ENCODE measurements at regions not wholly inside any gene's neighbourhood (a gene's known extent, or its start where the extent isn't known, plus 50 kb on each side); places are given as distances from the start of the nearest gene placed in this dataset.

GRCh38 chr4:153901220-153901619 is 112.3 kb upstream of the SFRP2 start:
- H3K4me3 ChIP-seq (ENCODE audit: low read depth in 2 of 2, low read length in 2 of 2) = no peak overlapping the region
- intact Hi-C loops (cut with micrococcal nuclease; ENCODE audit: unreplicated experiment) (no loop called here), in situ Hi-C loops (cut with HindIII; ENCODE audit: low pct_unique_long_range_greater_than_20kb, low sequenced_read_pairs) (no loop called here)
- DNase-seq (ENCODE audit: low read depth, low spot score) = no peak
- ChIA-PET POLR2A (no interaction called here), CTCF (no interaction called here)
- no peak for TF ChIP-seq REST (IDR thresholded peaks at IDR 0.05; ENCODE audit: insufficient read depth in 1 of 2, low read depth in 2 of 2, low read length in 1 of 2)
- no peak for TF ChIP-seq CTCF (IDR thresholded peaks at IDR 0.05)
- TF ChIP-seq TCF7L2 (IDR thresholded peaks at IDR 0.05; ENCODE audit: low read depth, low read length) = no peak
- TF ChIP-seq SIN3A (IDR thresholded peaks at IDR 0.05; ENCODE audit: borderline replicate concordance, insufficient read depth, low read depth, low read length) = no peak
- TF ChIP-seq POLR2AphosphoS5 (IDR thresholded peaks at IDR 0.05; ENCODE audit: low read depth, low read length) = no peak
- no peaks in the 10 kb centered on the region for H3K4me1 ChIP-seq (ENCODE audit: control insufficient read depth, insufficient read depth, low read length)
- H3K27ac ChIP-seq (ENCODE audit: low read length) = no peak overlapping the region
- H3K9me3 ChIP-seq (ENCODE audit: control insufficient read depth, insufficient read depth, low read depth, low read length) = no peaks in the 10 kb centered on the region
- H3K36me3 ChIP-seq (ENCODE audit: control insufficient read depth, insufficient read depth, low read length) = no peaks in the 10 kb centered on the region
- no peaks in the 10 kb centered on the region for H3K27me3 ChIP-seq (ENCODE audit: control insufficient read depth, insufficient read depth, low read length)
- BruUV-seq (replicated peaks) = no TSS peak
- no peak for ATAC-seq

- Histone ChIP-seq H3K36me3 (ENCODE audit: control insufficient read depth, insufficient read depth, low read length) (no peaks in the 10 kb centered on the region), H3K27me3 (ENCODE audit: control insufficient read depth, insufficient read depth, low read length) (no peaks in the 10 kb centered on the region), H3K4me1 (ENCODE audit: control insufficient read depth, insufficient read depth, low read length) (no peaks in the 10 kb centered on the region), H3K27ac (ENCODE audit: low read length) (no peak overlapping the region), H3K4me3 (ENCODE audit: low read depth in 2 of 2, low read length in 2 of 2) (no peak overlapping the region), H3K9me3 (ENCODE audit: control insufficient read depth, insufficient read depth, low read depth, low read length) (no peaks in the 10 kb centered on the region)
- CTCF ChIA-PET = no interaction called here
- no peak for DNase-seq (ENCODE audit: low read depth, low spot score)
- intact Hi-C loops (cut with micrococcal nuclease; ENCODE audit: unreplicated experiment) (no loop called here), in situ Hi-C loops (cut with HindIII; ENCODE audit: low pct_unique_long_range_greater_than_20kb, low sequenced_read_pairs) (no loop called here)
- no peak for TF ChIP-seq REST (IDR thresholded peaks at IDR 0.05; ENCODE audit: insufficient read depth in 1 of 2, low read depth in 2 of 2, low read length in 1 of 2)
- TF ChIP-seq TCF7L2 (IDR thresholded peaks at IDR 0.05; ENCODE audit: low read depth, low read length) = no peak
- TF ChIP-seq SIN3A (IDR thresholded peaks at IDR 0.05; ENCODE audit: borderline replicate concordance, insufficient read depth, low read depth, low read length) = no peak
- TF ChIP-seq POLR2AphosphoS5 (IDR thresholded peaks at IDR 0.05; ENCODE audit: low read depth, low read length) = no peak
- TF ChIP-seq CTCF (IDR thresholded peaks at IDR 0.05) = no peak
- no peak for ATAC-seq
- no TSS peak for BruUV-seq (replicated peaks)
- POLR2A ChIA-PET = no interaction called here
Observed at GRCh38 chr4:153900426-153900825, 111.5 kb upstream of the SFRP2 start.
